Activated T-cell treated with anti-CD3 and anti-CD28 coated beads, Interleukin-2, amount 50 U/mL, for 48 hours (primary cell): ENCODE measurements at regions not wholly inside any gene's neighbourhood (a gene's known extent, or its start where the extent isn't known, plus 50 kb on each side); places are given as distances from the start of the nearest gene placed in this dataset.

Experiments used
- DNase-seq, 2 experiments: peaks; one replicate each; pipeline ENCODE4 v3.0.0-alpha.2; 2020

DNA sequence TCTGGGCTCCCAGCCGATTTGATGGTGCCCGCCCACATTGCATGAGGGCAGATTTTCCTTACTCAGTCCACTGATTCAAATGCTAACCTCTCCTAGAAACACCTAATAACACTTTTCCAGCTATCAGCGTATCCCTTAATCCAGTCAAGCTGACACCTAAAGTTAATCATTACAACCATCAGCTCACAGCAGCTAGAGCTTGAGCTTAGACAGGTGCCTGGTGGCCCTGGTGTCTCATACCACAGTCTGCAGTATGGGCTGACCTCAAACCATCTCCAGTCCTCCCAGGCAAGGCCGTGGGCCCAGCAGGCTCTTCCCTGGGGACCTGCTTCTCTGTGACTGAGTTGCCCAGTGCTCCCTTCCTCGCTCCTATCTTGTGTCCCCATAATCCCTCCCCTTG lies 174.4 kb upstream of the NECTIN1 start:
- DNase-seq: no peak

DNA sequence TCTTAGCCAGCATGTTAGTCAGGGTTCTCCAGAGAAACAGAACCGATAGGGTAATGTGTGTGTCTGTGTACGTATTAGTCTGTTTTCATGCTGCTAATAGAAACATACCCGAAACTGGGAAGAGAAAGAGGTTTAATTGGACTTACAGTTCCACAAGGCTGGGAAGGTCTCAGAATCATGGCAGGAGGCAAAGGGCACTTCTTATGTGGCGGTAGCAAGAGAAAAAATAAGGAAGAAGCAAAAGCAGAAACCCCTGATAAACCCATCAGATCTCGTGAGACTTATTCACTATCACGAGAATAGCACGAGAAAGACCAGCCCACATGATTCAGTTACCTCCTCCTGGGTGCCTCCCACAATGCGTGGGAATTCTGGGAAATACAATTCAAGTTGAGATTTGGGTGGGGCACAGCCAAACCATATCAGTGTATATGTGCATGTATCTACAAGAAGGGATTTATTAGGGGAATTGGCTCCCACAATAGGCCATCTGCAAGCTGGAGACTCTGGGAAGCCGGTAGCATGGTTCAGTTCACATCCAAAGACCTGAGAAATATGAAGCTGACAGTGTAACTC lies 173.7 kb upstream of the NECTIN1 start:
- DNase-seq: no peak

DNA sequence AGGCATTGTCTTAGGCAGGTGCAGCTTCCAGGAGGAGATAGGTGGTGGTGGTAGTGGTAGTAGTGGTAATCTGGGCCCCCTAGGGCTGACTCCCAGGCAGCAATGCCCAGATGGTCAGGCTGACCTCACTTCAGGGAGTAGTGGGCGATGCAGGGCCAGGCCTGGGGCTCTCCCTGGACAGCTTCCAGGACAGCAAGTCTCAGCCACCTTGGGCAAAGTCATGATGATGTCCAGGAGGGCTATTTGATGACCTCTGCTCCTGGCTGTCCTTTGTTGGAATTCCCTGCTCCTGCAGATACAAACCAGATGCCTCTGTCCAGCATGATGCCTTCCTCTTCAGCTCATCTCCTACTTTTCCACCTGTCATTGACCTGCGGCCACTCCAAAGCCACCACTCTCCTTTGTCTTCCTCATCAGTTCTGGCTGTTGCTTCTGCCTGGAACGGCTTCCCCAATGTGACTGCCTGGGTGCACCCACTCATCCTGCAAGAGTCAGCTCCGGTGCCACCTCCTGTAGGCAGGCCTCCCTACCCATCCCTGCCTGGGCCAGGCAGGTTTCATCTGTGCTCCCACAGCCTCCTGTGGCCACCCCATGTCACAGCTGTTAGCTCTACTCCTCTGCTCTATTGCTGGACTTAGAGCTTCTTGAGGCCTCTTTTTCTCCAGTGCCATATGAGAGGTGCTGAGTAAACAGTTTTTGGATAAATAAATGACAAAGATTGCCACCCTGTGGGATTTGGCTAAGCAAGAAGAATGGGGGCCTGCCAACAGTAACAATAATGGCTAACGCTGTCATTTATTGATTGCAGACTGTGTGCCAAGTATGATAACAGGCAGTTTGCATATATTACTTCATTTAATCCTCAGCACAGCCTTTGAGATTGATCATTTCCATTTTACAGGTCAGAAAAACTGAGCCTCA lies 172.9 kb upstream of the NECTIN1 start:
- DNase-seq: no peak

DNA sequence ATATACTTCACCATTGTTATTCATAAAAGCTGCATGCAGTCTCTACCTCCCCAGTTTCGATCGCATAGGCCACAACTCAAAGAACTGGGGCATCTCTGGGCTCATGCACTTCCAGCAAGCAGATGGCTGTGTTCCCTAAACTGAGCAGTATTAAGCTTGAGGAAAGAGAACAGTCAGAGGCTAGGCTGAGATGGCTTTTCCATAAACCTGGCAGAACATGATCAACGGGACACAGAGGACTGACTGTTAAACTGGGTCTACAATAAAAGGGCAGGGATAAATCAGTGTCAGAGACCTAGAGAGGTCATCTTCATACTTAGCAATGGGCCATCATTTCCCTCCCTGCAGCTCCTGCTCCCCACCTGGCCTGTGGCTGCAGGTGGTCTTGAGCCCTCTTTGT lies 171.0 kb upstream of the NECTIN1 start:
- DNase-seq: no peak

DNA sequence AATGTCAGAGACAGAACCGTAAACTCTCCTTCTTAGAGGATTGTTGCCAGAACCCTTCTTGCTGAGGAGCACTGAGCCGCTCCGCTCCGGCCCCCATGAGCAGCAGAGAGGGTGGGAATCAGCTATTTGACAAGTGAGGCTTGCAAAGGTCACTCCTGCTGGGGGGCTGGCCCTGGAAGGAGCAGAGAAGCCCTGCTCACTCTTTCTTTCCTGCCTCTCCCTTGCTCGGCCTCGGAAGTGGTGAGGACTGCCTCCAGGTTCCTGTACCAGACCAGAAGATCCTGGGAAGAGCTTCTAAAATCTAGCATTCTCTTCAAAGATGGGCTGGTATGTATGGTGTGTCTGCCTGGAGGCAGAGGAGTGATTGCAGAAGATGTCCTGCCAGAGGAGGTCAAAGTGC lies 168.6 kb upstream of the NECTIN1 start:
- no peak for DNase-seq

DNA sequence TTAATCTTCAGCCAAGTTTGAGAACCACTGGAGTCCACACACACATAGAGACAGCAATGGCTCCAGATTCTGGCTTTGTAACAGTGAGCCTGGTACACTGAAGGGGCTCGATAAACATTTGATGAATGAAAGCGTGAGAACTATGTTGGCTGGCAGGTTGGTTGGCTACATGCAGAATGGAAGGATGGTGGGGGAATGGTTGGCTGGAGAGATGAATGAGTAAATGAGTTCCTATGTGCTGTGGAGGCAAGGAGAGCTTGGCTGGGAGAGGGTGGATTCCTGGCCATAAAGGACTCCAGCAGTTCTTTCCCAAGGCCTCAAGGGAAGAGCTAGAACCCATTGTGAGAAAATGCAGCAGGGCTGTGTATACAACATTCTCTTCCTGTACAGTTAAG lies 168.0 kb upstream of the NECTIN1 start:
- DNase-seq: no peak

DNA sequence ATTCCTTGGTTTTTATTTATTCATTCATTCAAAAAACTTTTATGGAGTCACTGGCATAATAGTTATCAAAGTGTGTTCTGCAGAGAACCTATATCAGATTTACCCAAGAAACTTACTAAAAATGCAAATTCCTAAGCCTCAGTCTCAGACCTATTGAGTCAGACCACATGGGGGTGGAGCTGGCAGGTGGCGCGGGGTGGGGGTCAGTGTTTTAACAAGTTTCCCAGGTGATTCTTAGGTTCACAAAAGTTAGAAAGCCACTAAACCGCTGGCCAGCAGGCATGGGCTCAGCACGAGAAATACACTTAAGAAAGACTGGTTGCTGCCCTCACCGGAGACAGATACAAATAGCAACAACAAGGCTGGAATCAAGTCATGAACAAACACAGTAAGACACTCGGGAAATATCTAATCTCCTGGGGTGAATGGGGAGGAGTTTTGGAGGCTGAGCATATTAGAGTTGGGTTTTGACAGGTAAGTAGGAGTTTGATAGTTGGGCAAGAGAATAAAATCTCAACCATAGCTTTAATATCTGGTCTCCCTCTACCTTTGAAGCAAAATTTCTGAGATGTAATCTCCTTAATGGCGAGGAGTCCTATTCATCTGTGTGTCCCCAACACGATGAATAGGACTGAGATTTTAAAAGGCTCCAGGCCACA lies 167.5 kb upstream of the NECTIN1 start:
- DNase-seq: no peak

DNA sequence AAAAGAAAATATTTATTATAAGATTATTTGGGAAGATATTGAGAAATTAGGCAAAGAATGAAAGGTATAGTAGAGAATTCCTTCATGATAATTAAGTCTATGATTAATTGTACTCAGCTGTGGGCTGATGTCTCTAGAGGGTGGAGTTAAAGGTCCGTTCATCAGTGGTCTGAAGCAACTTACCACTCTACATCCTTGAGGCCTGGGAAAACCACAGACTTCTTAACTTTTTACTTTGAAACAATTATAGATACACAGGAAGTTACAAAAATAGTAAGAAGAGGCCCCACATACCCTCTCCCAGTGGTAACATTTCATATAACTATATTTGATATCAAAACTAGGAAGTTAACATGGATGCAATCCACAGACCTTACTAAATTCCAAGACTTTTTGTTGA lies 167.0 kb upstream of the NECTIN1 start:
- no peak for DNase-seq

DNA sequence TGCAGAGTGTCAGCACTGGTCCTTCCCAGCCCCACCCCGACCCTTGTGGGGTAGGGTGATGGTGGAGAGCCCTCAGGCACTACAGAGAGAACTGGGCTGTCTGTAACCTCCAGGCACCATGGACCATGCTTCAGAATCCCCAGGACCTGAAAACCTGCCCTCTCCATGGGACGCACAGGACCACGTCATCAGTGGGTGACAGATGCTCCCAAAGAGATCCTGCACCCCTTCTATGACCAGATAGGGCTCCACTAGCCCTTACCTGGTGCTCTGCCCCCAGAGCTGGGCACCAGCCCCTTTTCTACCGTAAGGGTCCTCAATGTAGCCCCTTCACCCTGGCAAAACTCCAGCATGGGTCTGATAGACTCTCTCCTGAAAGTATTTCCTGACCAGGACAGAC lies 165.9 kb upstream of the NECTIN1 start:
- DNase-seq: no peak

DNA sequence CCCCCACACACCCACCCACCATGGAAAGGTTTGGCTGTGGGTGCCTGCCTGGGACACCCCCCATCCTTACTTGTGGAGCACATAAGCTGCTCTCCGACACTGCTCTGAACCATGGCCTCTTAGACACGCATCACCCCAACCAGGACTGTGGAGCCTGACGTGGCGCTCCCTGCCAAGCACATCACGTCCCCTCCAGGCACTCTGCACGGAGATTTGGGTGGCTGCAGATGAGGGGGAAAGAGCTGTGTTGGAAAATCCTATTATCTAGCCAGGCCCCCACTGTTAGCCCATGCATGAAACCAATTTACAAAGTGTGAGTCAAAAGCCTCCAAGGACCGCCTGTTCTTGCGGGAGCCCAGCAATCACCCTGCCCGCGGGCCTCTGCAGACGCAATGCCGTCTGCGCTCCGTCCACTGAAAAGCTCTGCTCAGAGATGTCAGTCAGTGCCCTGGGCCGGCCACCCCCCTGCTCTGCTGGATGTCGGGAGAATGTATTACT lies 163.4 kb upstream of the NECTIN1 start:
- DNase-seq: no peak

DNA sequence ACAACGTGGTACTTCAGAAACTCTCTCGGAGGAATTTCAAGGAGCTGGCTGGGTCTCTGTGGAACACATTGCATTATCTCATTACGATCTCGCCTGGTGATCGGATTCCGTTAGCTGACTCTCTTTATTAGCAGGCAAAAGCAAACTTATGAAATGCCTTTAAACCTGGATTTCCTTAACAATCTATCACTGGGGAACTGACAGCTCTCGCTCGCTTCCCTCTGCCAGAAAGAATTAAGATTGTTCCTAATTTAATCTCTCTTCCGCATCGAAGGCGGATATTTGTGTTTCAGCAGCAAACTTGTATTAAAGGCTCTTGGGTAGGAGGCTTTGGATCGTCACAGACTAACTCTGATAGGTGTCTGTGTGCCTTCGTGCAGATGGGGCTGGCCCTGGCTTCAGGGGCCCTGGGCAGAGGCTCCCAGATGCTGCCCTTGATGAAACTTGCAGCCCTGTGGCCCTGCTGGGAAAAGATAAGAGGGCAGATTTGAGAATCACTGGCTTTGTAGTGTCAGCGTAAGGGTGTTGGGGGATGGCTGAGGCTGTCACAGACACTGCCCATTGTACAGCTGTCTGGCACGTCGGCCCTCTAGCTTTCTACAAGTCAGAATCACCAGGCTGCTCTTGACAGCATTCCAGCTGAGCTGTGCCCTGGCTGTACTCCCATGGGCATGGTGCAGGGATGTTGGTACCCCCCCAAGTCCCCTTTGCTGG lies 162.2 kb upstream of the NECTIN1 start:
- no peak for DNase-seq

DNA sequence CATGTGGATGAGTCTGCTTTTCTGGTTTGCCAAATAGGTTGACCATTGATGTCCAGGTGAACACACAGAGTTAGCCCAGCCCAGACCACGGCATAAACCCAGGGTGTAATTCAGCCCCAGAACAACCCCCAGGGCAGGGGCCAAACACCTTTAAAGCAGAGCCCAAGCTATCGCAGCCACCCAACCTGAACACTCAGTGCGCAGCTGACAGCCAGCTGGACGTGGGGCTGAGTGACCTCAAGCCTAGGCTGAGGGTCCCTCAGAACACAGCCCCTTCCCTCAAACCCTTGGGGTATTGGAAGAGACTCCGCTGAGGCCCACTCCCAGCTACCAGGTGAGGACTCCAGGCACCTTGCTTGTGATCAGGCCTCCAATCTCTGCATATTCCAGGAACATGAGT lies 161.5 kb upstream of the NECTIN1 start:
- no peak for DNase-seq

DNA sequence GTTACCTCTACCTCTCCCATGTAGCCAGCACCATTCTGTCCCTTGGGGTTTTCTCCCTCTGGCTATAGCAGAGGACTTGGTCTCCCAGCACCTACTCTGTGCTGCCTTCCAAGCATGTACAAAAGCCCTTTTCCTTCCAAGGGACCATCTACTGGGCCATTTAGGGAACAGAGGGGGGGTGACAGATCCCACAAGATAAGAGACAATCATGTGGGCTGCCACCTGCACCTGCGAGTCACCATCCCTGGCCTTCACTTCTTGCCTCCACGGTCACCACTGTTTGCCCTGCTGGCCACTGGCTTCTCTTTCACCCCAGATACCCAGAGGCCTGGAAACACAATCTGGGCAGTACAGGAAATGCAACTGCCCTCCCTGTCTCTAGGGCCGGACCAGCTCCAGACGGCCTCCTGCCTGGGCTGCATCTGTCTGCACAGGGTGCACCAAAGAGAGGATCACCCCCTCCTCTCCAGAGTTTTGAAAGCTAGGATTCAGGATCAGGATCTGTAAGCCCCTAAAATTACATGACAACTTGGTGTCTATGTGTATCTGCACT lies 160.8 kb upstream of the NECTIN1 start:
- DNase-seq: no peak

DNA sequence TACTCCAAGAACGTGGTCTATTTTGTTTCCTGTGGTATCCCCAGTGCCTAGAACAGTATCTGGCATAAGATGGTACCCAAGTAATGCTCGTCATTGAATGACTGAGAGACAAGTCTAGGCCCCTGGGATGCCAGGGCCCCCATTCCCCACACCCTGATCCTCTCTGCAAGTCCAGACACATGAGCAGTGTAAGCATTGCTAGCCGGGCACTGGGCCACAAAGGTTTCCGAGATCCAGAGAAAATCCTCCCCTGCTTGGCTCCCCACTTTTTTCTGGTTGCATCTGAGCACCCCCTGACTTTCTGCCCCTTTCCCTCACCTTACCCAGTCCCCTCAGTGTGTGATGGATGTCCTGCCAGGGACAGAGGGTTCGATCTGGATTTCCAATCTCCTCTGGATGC lies 160.1 kb upstream of the NECTIN1 start:
- DNase-seq: no peak

DNA sequence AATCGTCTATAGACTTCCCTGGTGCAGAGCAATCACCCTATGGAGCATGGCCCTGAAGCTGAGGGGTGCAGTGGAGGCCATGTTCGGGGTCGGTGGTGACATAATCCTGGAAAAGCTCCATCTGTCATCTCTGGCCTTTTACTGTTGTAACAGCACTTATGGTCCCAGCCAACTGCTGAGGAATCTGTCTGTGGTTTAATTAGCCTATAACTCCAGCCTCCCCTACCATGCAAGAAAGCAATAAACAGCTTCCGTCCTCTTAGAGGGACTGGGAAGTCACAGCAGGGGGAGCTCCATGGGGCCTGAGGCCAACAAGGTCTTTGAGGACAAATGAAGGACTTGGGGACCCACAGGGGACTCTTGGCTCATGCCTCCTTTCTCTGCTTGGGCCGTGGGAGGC lies 159.1 kb upstream of the NECTIN1 start:
- no peak for DNase-seq

DNA sequence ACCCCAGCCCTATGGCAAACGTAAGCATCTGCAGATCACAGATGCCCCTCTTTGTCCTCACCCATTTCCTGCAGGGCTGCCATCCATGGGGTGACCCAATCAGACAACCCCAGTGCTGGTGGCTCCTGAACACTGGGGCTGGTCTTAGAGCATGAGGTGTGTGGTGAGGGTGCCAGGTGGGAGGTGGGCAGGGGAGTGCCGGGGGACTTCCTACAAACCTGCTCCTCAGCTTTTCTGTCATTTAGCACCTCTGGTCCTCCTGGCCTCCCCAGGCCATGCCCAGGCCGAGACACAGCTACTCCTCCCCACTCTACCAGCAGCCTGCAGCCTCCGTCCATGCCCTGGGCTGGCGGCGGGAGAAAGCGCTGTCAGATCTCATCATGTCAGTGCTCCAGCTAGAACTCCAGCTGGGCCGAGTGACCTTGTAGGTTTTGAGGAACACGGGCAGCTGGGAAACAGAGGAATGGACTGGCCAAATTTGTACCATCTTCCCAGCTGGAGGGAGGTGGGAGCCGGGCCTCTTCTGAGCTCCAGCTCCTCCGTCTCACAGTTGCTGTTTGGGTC lies 157.7 kb upstream of the NECTIN1 start:
- no peak for DNase-seq

DNA sequence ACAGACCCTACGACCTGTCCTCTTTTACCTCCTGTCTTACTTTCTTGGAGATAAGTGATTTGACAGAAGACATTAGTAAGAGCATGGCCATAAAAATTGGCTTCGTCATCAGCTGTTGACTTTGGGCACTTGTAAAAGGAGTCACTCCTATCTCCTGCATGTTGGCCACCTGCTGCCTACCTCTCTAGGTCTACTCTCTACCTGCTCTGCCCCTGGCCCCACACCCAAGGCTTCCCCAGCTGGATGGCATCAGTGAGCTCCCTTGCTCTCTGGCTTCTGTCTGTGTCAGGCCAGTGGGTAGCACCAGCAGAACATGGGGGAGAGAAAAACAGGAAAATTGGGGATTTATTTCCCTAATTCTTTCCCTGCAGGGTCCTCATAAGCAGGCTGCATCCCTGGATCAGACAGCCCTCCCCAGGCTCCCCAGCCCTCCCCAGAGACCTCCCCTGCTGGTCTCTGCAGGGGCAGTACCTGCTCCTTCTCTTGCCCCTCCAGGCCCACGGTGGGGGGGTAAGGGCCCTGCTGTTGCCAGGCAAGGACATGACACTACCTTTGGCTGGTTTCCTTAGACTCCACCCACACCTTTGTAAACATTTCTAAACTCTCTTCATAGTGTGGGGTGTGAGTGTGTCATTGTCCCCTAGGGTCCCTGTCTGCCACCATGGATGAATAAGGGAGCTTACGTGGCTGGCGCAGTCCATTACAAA lies 157.0 kb upstream of the NECTIN1 start:
- DNase-seq: no peak

DNA sequence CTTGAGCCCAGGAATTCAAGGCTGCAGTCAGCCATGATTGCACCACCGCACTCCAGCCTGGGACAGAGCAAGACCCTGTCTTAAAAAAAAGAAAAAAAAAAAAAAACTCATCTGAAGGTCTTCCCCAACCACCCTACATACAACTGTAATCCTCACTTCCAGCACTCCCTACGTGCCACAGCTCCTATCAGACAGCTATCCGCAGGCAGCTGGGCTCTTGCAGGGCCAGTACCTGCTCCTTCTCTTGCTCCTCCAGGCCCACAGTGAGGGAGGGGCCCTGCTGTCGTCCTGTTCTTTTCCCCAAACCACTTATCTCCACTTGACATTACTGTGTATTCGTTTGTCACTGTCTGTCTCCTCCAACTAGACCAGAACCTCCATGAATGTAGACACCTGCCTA lies 156.1 kb upstream of the NECTIN1 start:
- DNase-seq: no peak

DNA sequence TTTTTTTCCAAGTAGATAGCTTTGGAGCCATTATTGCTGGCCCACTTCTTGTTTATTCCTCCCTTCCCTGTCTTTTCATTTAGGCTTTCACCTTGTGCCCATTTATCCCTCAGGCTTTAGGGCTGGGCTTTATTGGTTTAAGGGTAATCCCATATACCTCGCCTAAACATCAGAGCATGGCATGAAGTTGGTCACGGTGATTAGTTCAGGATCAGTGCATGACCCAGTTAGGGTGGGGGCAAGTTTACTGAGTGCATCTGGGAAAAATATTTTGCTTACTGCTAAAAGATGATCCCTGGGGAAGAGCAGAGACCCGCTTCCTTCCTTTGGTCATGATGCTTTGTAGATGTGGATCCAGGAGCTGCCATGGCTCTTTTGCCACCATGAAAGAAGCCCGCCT lies 153.3 kb upstream of the NECTIN1 start:
- DNase-seq: no peak

DNA sequence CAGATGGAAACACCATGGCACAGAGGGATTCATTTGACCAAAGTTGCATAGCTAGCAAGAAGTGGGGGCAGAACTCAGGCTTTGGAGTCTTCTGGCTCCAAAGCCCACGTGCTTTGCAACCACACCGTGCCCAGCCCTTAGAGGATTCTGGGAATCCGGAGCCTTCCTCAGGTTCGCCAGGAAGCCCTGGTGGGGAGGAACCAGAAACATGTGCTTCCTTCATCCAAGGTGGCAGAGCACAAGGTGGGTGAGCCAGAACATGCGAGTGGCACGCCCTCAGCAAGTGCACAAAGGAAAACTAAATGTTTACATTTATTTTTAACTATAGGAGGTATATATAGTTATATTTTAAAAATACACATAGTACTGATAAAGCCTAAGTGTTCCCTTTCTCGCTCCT lies 151.9 kb upstream of the NECTIN1 start:
- DNase-seq: no peak

DNA sequence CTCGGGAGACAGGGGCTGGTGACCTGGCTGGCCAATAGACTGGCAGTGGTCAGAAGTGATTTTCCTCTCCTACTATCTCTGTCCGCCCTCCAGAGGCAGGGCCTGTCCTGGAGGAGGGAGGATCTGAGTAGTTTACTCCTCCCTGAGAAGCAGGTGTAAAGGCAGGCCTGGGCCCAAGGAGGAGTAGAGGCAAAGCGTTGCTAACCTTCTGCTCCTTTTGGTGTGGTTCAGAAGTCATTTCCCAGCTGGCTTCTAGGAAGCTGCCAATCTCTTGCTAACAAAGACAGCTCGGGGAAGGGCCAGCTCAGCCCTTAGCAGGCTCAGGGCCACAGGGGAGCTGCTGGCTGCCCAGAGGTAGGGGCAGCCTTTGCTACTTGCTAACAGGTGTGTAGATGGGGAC lies 151.1 kb upstream of the NECTIN1 start:
- no peak for DNase-seq

DNA sequence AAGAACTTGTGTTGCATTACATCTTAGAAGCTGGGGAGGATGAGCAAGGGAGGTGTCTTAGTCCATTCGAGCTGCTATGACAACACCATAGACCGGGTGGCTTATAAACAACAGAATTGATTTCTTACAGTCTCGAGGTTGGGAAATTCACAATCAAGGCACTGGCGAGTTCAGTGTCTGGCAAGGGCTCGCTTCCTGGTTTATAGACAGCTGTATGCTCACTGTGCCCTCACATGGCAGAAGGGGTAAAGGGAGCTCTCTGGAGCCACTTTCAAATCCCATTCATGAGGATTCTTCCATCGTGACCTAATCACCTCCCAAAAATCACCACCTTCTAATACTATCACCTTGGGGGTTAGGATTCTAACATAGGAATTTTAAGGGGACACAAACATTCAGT lies 150.0 kb upstream of the NECTIN1 start:
- DNase-seq: no peak
